Sigmoid colon (tissue), 4 donors: ENCODE measurements at regions not wholly inside any gene's neighbourhood (a gene's known extent, or its start where the extent isn't known, plus 50 kb on each side); places are given as distances from the start of the nearest gene placed in this dataset.

Experiments used
- POLR2AphosphoS5 ChIP-seq, 4 donors: sonication (generic); formaldehyde crosslinking; IDR thresholded peaks; one replicate each; pipeline ENCODE4 v1.6.1; 2017; ENCODE audit warnings: antibody characterized with exemption in 4 of 4
- TF ChIP-seq, protein P1 (sequence below), 4 experiments: fragments of 450-650 bp in 3 of 4; fragments of 200-600 bp in 1 of 4; IDR thresholded peaks; one replicate each; pipeline ENCODE4 v1.5.1; 2016 to 2019; ENCODE audit warnings: antibody characterized with exemption in 4 of 4, mild to moderate bottlenecking in 3 of 4, moderate library complexity in 2 of 4

DNA sequence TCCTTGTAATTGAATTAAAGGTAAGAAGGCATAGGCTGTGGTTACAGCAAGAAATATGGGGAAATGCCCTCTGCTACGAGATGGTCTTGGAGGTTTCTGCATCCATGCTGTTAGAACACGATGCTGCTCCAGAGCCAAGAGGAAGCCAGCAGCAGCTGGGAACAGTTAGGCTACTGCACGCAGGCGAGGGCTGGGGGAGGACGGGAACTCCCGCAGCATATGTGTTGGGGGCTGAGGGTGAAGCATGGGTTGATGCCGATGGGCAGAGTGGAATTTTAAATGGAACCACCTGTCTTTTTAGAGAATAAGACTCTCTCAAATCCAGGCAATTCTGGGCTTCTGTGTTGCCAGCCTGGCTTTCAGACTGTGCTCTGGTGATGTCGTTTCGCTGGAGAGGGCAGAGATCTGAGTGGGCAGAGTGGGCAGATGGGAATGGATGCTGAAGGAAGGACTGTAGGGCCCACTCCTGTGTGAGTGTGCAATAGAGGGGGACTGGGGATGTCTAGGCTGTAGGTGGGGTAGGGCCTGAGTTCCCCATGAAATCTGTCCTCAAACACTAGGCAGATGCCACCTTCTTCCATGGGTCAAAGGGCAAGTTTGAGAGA, 417.0 kb upstream of the TPM1 start:
- no peak for TF ChIP-seq POLR2AphosphoS5 (IDR thresholded peaks at IDR 0.05)
- TF ChIP-seq, protein P1, sequence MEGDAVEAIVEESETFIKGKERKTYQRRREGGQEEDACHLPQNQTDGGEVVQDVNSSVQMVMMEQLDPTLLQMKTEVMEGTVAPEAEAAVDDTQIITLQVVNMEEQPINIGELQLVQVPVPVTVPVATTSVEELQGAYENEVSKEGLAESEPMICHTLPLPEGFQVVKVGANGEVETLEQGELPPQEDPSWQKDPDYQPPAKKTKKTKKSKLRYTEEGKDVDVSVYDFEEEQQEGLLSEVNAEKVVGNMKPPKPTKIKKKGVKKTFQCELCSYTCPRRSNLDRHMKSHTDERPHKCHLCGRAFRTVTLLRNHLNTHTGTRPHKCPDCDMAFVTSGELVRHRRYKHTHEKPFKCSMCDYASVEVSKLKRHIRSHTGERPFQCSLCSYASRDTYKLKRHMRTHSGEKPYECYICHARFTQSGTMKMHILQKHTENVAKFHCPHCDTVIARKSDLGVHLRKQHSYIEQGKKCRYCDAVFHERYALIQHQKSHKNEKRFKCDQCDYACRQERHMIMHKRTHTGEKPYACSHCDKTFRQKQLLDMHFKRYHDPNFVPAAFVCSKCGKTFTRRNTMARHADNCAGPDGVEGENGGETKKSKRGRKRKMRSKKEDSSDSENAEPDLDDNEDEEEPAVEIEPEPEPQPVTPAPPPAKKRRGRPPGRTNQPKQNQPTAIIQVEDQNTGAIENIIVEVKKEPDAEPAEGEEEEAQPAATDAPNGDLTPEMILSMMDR (IDR thresholded peaks at IDR 0.05) = no peak
